PFSK-1 (cell line): ENCODE measurements at regions not wholly inside any gene's neighbourhood (a gene's known extent, or its start where the extent isn't known, plus 50 kb on each side); places are given as distances from the start of the nearest gene placed in this dataset.

Experiments used
- POLR2AphosphoS5 ChIP-seq: IDR thresholded peaks from 2 replicates; pipeline ENCODE4 v1.6.1; 2012; ENCODE audit warnings: low read depth, mild to moderate bottlenecking, control low read depth, low read length, moderate library complexity
- REST ChIP-seq, 2 experiments: IDR thresholded peaks; 2 replicates each; pipeline versions ENCODE4 v1.6.1 to v1.8.0; 2011 to 2012; ENCODE audit warnings: low read depth in 2 of 2, low read length in 2 of 2, control low read depth in 1 of 2, inconsistent platforms in 1 of 2, mild to moderate bottlenecking in 1 of 2, moderate library complexity in 1 of 2; ENCODE audit not compliant: insufficient read depth in 1 of 2

GRCh38 chr22:48171271-48171691 is 1408.8 kb downstream of the TBC1D22A start:
- TF ChIP-seq REST (IDR thresholded peaks at IDR 0.05; ENCODE audit: insufficient read depth in 1 of 2, low read depth in 2 of 2, low read length in 2 of 2) (no peak), POLR2AphosphoS5 (no peak)
